Right ventricle myocardium superior (tissue), 1 donor: ENCODE measurements at regions not wholly inside any gene's neighbourhood (a gene's known extent, or its start where the extent isn't known, plus 50 kb on each side); places are given as distances from the start of the nearest gene placed in this dataset.
"Not testable (repeated sequence)": the region's sequence is repeated elsewhere in the genome, so short reads cannot be mapped to it uniquely, and the experiment has no call there.

Source experiments
- ATAC-seq: fragments of 200-7000 bp; cut with Tn5 transposase; one replicate; pipeline ENCODE4 v1.9.1; 2020; ENCODE audit warnings: mild to moderate bottlenecking; ENCODE audit not compliant: poor library complexity
- DNase-seq: peaks from one replicate; pipeline ENCODE4 v3.0.0-alpha.2; 2020
- intact Hi-C: fragments of 100-400 bp; cut with DNase I; formaldehyde crosslinking; loops from one replicate; pipeline ENCODE4 v1.11.2; 2022
- donor health status: DM: no; HTN: yes; CAD: no; lungs with severe emphysema.

DNA sequence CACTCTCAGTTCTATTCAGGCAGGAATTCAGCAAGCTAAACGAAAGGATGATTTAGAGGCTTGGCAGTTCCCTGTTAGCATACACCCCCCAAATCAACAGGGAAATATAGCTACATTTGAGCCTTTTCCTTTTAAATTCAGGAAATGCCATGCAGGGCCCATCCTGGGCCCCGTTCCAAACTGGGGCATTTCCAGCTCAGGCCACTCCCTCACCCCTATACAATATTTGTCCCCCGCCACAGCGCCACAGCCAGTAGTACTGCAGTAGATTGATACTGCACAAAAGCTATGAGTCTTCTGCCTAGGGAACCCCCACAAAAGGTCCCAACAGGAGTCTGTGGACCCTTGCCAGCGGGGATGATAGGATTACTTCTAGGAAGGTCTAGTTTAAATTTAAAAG lies 102.0 kb upstream of the MAPK10 start:
- ATAC-seq (no peak), DNase-seq (no peak)
- intact Hi-C loops = no loop called here

DNA sequence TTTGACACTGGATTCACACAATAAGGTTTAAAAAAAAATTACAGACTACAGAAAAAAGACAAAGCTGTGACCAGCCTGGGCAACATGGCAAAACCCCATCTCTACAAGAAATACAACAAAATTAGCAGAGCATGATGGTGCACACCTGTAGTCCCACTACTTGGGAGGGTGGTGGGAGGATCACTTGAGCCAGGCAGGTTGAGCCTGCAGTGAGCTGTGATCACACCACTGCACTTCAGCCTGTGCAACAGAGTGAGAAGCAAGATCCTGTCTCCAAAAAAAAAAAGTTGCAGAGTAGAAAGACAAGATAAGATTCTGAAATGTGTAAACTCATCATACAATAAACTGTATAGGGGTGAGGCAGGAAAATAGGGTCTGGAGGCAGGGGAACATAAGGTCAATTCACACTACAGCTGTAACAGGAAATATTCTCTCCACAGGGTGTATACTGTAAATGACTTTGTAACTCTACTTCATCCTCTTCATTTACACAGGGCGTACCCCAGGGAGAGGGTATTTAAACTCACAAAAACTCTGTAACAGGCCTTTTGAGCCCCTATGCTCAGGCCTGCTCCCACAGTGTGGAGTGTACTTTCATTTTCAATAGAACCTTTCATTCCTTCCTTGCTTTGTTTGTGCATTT lies 112.6 kb upstream of the MAPK10 start:
- no peak for DNase-seq
- ATAC-seq = no peak
- intact Hi-C loops = no loop called here

DNA sequence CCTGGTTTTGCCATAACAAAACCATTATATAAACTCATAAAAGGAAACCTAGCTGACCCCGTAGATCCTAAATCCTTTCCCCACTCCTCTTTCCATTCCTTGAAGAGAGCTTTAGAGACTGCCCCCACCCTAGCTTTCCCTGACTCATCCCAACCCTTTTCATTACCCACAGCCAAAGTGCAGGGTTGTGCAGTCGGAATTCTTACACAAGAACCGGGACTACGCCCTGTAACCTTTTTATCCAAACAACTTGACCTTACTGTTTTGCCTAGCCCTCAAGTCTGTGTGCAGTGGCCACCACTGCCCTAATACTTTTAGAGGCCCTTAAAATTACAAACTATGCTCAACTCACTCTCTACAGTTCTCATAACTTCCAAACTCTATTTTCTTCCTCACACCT lies 116.0 kb upstream of the PTPN13 start:
- ATAC-seq, DNase-seq, intact Hi-C loops: not testable (repeated sequence)

DNA sequence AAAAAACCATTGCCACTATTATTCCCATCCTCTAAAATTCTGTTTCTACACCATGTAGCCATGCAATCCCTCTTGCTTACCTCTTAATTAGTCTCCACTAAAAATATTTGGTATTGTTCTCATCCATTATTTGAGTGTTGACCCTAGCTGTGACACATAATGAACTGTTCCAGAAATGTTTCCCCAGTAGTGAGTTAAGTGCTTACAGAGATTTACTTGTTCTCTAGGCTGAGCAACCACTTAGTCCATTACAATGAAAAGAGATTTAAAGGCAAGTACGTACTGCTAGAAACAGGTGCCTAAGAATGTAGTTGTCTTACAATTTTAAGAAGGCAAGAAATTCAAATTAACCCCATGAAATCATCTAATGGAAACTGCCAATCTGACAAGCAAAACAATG lies 112.7 kb upstream of the PTPN13 start:
- ATAC-seq = no peak
- no peak for DNase-seq
- intact Hi-C loops = no loop called here

DNA sequence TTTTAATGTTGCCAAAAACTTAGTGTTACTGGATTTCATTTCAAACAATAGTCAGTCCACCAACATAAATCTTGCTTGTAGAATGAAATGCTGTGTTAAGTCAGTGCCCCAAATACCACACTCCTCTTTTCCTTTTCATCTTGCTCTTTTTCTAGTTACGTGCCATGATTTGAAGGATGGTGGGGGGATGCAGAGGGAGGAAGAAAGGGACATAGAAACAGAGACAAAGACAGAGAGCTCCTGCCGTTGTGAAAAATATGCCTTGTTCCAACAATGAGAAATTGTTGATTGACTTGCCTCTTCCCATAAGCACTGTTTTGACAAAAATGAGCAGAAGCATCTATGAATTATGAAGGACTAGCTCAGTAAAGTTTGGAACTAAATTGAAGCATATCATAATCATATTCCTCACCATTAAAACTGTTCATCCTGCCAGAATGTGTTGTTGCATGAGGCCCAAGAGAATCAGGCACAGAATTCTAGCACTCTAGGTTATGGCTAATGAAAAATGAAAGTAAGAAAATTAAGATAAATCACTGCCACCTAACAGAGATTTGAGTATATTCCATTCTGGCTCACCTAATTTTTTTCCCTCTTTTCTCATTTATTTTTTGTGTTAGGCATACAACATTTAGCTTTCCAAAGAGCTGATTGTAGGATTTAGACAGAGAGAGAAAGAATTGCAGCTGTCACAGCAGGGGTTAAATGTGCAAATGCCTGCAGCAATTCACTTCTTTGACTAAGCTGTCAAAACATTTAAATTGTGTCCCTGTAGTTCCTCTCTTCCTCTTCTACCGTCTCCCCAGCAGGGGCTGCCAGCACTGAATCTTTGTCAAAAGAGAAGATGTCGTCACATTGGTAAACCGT lies 111.6 kb upstream of the PTPN13 start:
- intact Hi-C loops = no loop called here
- no peak for ATAC-seq

DNA sequence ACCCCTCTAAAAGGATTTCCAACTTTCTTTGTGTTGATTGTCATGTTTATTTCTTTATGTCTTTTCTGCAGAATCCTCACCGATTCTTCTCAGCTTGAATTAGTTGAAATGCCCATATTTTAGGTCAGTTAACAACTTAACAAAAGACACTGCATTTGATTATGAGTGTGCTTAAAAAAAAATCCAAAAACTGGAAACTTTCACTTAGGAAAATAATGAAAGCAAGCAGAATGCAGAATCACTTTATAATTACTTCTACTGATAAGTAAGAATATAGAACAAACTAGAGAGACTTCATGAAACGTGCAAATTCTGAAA lies 111.0 kb upstream of the PTPN13 start:
- DNase-seq (no peak), ATAC-seq (no peak)

More for the DNA sequence above, 111.6 kb upstream of the PTPN13 start:
- no peak for DNase-seq

DNA sequence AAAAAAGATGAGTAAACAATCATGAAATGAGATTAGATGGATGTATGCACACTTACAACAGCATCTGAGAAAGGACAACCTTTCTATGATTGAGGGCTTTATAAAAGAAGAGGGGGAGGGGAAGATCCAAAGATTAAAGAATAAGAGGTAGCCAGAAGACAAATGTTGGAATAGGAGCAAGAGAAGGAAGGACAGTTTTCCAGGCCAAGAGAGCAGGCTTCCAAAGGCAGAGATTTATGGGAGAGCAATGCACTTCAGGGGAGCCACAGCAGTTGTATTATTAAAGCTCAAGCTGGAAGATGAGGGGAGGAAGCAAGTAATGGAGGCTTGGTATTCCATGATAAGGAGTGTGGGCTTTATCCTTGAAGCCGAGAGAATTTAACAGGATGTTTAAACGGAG lies 110.3 kb upstream of the PTPN13 start:
- DNase-seq = no peak
- intact Hi-C loops = no loop called here
- no peak for ATAC-seq

More for the DNA sequence above, 111.0 kb upstream of the PTPN13 start:
- intact Hi-C loops = no loop called here

DNA sequence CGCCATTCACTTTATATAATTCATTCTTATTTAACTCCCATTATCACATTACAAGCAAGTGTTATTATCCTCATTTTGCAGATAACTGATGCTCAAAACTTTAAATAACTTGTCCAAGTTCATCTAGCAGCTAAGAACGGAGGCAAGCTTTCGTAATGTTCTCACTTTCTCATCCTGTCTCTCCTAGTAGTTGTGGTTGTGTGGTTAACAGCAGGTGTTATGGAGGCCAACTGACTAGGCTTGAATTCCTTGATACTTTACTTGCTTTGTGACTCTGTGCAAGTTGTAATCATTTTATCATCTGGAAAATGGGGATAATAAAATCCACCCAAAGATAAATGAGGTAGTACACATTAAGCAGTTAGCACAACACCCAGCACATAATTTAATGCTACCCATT lies 109.9 kb upstream of the PTPN13 start:
- intact Hi-C loops = no loop called here
- DNase-seq (no peak), ATAC-seq (no peak)

DNA sequence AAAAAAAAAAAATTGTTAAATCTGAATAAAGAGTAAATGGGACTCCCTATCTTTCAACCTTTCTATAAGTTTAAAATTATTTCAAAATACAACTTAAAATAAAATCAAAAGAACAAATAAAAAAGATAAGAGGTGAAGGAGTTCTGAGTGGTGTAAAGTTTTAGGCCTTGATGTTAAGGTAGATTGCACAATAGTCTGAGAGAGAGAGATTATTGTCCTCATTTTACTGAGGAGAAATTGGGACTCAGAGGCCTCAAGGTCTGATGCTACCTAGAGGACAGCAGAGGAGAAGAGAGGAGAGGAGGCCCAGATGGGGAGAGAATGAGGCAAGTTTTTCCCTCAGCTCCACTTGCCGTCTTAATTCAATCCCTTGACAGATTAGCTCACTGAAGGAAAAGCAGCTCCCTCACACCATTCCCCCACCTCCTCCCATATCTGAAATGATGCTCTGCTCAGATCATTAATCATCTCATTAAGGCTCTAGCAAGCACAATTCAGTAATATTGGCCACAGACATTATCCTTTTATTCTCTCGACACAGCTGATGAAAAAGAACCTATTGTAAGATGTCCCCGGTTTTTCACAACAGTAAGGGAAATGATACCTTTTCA lies 106.3 kb upstream of the PTPN13 start:
- no peak for ATAC-seq
- intact Hi-C loops = no loop called here
- no peak for DNase-seq

DNA sequence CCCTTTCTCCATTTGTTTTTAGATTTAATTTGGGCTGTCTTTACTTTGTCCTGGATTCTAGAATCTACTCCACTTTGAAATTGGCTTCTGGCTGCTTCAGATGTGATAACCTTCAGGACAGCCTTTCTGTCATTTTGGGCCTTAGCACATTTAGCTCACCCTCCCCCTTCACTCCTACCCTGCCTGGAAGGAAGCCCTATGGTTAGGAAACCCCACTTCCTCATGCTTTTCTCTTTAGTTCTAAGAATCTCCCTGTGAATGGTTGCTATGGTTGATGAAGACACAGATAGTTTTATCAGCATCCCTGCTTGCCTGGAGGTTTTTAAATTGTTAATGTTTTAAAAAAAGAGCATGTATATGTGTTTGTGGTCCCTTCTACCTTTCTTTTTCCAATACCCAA lies 100.7 kb upstream of the PTPN13 start:
- DNase-seq = no peak
- intact Hi-C loops = no loop called here
- ATAC-seq = no peak

DNA sequence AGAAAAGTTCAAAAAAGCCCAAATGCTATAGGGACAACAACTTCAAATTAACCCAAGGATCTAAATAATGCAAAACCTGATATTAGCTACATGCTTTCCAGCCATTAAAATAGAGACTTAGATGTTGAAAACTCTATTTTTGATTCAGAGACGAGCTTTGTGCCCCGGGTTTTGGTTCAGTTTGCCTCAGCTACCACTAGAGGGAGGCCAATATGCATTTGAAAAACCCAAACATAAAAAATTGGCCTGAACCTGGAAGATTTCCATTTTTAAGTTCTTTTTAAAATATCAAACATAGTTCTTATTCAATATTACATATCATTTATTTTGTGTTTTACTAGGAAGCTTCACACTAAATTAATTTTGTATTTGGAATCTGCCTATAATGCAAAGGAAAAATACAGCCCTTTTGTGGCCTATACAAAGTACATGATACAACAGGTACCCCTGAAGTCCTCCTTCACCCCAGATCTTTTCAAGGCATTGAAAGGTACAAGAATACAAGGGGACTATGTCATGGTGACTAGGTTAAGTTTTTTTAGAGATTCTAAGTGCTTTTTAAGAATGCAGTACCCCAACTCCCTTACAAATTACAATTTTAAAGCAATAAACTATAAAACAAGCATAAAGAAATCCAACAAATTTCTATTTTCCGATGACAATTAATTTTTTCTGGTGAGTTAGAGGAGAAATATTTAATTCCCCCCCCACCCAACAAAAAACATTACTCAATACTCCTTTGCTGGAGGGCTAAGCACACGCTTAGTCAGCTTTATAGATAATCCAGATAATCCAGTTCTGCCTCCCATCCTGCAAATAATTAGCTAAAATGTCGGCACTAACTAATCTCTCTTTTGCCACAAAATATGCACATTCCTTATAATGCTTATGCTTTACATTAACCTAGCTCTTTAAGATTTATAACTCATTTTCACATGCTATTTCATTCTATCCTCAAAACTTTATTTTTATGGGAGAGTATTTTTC lies 97.7 kb upstream of the PTPN13 start:
- ATAC-seq = no peak
- intact Hi-C loops = loop anchor here (5.0 kb wide), 1 partner anchor 401 kb away; no protein-coding TSS in a partner anchor
- no peak for DNase-seq

DNA sequence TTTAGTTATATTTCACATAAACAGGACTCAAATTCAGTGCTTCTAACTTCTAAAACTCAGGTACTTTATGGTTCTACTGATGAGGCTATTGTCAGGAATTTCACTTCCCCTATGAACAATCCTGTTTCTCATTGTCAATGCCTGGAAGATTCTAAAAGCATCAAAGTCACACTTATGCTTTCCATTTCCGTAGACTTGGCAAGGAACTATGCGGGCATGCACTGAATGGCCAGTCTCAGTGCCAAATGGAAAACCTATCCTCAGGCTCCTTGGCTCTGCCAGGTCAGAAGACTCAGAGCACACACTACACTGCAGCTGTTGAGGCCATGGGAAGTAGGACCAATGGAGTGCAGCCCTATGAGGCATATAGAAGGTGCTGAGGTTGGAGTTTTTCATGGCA lies 97.0 kb upstream of the PTPN13 start:
- DNase-seq (no peak), ATAC-seq (peak; percentile 77)
- intact Hi-C loops = loop anchor here (5.0 kb wide), 1 partner anchor 400 kb away; no protein-coding TSS in a partner anchor

DNA sequence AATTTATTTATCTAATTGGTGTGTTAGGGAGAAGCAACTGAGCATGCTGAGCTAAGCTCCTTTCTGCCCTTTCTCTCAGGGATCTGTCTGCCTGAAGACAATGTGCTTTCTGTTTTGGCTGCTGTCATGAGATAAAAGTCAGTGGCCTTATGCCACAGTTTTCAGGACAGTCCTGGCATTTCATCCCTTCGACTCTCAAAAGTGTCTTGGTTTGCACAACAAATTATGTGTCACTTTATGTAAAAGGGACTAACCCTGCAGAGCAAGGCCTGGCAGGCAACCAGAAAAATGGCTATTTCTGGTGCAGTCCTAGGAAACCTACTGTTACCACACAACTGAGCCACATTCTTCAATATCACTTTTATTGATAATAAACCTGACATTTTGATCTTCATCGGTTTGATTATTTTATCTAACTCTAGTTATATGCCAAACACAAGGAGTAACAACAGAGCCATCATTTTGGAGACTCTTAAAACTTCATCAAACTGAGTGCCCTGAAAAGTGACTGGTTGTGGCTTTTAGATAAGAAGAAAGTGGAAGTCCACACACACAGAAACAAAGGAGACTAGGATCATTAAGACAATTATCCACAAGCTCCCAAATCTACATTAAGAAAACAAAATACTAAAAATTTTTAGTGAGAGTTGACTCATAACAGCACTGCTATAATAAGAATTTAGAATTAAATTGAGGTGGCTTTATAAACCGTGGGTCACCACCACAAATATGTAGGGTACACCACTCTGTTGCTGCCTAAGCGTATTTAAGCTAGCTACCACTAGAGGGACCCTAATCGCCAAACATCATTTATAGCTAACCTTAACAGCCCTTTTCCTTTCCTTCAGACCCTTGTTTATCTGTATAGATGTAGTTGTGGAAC lies 95.9 kb upstream of the PTPN13 start:
- ATAC-seq = peak; percentile 90
- DNase-seq = no peak

DNA sequence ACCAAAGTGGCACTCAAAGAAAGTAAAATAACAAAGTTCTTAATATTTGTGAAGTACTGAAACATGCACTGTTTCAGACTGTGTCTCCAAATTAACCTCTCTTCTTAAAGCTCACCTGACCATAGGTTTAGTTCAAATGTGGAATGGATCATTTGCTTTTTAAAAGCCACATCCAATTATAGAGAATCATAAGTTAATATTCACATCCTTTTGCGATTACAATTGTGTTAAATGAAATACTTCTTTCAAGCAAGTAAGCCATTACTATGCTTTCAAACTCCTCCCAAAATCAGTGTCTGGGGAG lies 95.3 kb upstream of the PTPN13 start:
- ATAC-seq (no peak), DNase-seq (no peak)
- intact Hi-C loops = loop anchor here (5.0 kb wide), 1 partner anchor 398 kb away; no protein-coding TSS in a partner anchor

More for the DNA sequence above, 95.9 kb upstream of the PTPN13 start:
- intact Hi-C loops = loop anchor here (5.0 kb wide), 1 partner anchor 399 kb away; no protein-coding TSS in a partner anchor

DNA sequence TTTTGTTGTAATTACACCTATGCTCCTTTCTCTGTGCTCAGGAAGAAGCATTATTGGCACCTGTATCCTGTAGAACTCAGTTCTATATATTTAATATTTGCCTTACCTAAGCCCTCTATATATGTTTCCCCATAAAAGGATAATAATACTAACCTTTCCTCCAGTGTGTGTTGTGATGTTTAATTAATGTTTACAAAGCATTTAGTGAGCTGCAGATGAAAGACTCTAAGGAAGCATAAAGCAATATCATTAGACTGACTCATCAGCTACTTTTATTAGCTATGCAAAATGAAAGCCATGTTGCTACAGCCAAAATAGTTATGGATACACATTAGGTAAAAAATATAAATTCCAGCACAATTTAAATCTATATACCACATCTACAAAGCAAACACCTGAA lies 93.6 kb upstream of the PTPN13 start:
- no peak for ATAC-seq
- intact Hi-C loops = no loop called here
- no peak for DNase-seq

DNA sequence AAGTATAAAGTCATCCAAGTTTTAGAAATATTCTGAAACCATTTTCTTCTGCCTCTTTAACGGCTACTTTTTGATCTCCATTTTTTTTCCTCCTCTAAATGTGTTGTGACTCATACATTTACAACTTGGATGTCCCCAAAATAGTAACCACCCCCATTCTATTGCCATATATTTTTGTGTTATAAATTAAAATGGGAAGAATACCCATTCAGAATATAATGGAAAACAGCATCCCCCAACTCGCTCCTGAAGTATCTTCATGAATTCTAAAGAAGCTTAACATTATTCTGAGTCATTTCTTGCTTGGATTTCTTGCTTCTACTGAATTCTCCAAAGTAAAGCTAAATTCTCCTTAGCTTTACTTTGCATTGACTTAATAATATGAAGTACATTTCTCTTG lies 92.0 kb upstream of the PTPN13 start:
- ATAC-seq (no peak), DNase-seq (no peak)
- intact Hi-C loops = no loop called here

DNA sequence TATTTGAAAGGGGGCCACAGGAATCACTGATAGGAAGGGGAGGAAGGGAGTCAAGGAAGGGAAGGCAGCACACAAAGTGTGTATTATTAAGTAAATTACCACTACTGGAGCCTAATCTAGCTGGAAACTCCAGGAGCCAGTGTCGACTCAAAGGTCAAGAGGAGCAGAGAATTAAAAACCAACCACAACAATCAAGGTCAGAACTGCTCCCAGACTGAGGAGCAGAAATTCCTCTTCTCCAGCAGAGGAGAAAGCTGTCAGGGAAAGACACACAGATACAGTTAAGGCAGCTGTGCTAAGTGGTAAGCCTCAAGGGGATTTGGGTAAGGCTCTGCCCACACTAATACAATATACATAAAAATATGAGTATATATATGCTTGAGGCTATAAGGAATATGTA lies 87.5 kb upstream of the PTPN13 start:
- intact Hi-C loops = no loop called here
- ATAC-seq = no peak

DNA sequence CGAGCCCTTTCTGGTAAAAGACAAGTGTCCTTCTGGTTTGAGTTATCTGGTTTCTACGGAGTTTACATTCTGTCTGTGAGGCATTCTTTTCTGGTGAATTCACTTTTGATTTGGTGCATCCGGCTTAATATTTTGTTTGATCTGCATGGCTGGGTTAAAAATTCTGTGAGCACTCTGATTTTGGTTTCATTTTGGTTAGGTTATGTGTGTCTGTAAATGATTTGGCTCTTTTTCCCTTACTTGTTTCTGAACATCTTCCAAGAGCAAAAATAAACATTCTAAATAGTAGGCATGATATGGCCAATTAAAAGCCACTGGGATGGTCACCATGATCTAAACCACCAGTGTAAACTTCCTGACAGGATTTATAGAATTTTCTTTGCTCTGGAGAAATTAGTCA lies 85.7 kb upstream of the PTPN13 start:
- intact Hi-C loops = no loop called here
- ATAC-seq (no peak), DNase-seq (no peak)

More for the DNA sequence above, 87.5 kb upstream of the PTPN13 start:
- no peak for DNase-seq
